ENCODE measurements at regions not wholly inside any gene's neighbourhood (a gene's known extent, or its start where the extent isn't known, plus 50 kb on each side); places are given as distances from the start of the nearest gene placed in this dataset.

DNA sequence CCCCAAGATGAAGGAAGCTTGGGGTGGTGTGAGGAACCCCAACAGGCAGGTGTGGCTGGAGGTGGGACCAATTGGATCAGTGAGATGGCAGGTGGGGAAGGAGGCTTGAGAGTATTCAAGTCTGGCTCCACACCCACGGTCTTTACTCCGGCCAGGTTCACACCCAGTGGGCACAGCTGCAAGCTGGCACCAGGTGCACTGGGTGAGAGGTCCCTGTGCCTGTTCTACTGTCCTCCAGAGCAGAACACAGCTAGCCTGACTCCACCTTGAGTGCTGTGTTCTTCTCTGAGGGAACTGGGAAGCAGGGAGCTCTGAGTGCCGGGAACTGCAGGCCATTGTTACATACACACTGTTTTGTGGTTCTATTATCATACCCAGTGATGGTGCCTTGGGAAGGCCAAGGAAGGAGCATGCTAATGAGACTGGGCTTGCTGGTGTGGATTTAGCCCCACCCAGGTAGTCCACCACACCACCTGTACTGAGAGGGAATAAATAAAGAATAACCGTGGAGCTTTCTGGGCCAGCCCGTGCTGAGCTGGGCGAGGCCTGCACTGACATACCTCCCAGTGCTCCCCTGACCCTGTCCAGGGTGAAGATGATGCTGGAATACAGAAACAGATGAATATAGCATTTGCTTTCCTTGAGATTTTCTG lies 93.4 kb downstream of the ABHD5 start:
- H3K4me2 ChIP-seq (ENCODE audit: low read length) = no peak overlapping the region
- no peaks in the 10 kb centered on the region for H3K36me3 ChIP-seq (ENCODE audit: insufficient read depth, low read length)
- no peaks in the 10 kb centered on the region for H4K20me1 ChIP-seq (ENCODE audit: insufficient read depth, low read length)
- H3F3A ChIP-seq (ENCODE audit: insufficient read depth, low read length) = no peaks in the 10 kb centered on the region
- no peaks in the 10 kb centered on the region for H3K79me2 ChIP-seq (ENCODE audit: insufficient read depth, low read length)
- H3K9ac ChIP-seq (ENCODE audit: low read length) = no peak overlapping the region
- no peaks in the 10 kb centered on the region for H3K27me3 ChIP-seq (ENCODE audit: insufficient read depth, low read length)
- H3K27ac ChIP-seq (ENCODE audit: low read depth, low read length, poor library complexity, severe bottlenecking) = no peak overlapping the region
- H3K4me1 ChIP-seq (ENCODE audit: insufficient read depth, low read length, severe bottlenecking) = no peaks in the 10 kb centered on the region
- no peaks in the 10 kb centered on the region for H3K9me2 ChIP-seq (ENCODE audit: low read depth, low read length)
- no peak overlapping the region for H3K4me3 ChIP-seq (ENCODE audit: low read depth, low read length, poor library complexity, severe bottlenecking)
- TF ChIP-seq, protein P1, sequence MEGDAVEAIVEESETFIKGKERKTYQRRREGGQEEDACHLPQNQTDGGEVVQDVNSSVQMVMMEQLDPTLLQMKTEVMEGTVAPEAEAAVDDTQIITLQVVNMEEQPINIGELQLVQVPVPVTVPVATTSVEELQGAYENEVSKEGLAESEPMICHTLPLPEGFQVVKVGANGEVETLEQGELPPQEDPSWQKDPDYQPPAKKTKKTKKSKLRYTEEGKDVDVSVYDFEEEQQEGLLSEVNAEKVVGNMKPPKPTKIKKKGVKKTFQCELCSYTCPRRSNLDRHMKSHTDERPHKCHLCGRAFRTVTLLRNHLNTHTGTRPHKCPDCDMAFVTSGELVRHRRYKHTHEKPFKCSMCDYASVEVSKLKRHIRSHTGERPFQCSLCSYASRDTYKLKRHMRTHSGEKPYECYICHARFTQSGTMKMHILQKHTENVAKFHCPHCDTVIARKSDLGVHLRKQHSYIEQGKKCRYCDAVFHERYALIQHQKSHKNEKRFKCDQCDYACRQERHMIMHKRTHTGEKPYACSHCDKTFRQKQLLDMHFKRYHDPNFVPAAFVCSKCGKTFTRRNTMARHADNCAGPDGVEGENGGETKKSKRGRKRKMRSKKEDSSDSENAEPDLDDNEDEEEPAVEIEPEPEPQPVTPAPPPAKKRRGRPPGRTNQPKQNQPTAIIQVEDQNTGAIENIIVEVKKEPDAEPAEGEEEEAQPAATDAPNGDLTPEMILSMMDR (IDR thresholded peaks at IDR 0.05; ENCODE audit: low read length) = no peak
- no peak for TF ChIP-seq EZH2 (IDR thresholded peaks at IDR 0.05; ENCODE audit: borderline replicate concordance, low read length)
- no peak overlapping the region for H2AFZ ChIP-seq (ENCODE audit: low read length)
- no peaks in the 10 kb centered on the region for H3K9me3 ChIP-seq (ENCODE audit: low read length)

GRCh38 chr3:43784640-43785011 lies 93.9 kb downstream of the ABHD5 start:
- no peaks in the 10 kb centered on the region for H3K27me3 ChIP-seq (ENCODE audit: insufficient read depth, low read length)
- H3K4me3 ChIP-seq (ENCODE audit: low read depth, low read length, poor library complexity, severe bottlenecking) = no peak overlapping the region
- H3K36me3 ChIP-seq (ENCODE audit: insufficient read depth, low read length) = no peaks in the 10 kb centered on the region
- H3K4me1 ChIP-seq (ENCODE audit: insufficient read depth, low read length, severe bottlenecking) = no peaks in the 10 kb centered on the region
- TF ChIP-seq, protein P1 (IDR thresholded peaks at IDR 0.05; ENCODE audit: low read length) = no peak
- TF ChIP-seq EZH2 (IDR thresholded peaks at IDR 0.05; ENCODE audit: borderline replicate concordance, low read length) = no peak
- no peaks in the 10 kb centered on the region for H3F3A ChIP-seq (ENCODE audit: insufficient read depth, low read length)
- H3K79me2 ChIP-seq (ENCODE audit: insufficient read depth, low read length) = no peaks in the 10 kb centered on the region
- no peaks in the 10 kb centered on the region for H3K9me3 ChIP-seq (ENCODE audit: low read length)
- no peak overlapping the region for H3K9ac ChIP-seq (ENCODE audit: low read length)
- H3K9me2 ChIP-seq (ENCODE audit: low read depth, low read length) = no peaks in the 10 kb centered on the region
- no peak overlapping the region for H3K4me2 ChIP-seq (ENCODE audit: low read length)
- no peaks in the 10 kb centered on the region for H4K20me1 ChIP-seq (ENCODE audit: insufficient read depth, low read length)
- no peak overlapping the region for H2AFZ ChIP-seq (ENCODE audit: low read length)
- H3K27ac ChIP-seq (ENCODE audit: low read depth, low read length, poor library complexity, severe bottlenecking) = no peak overlapping the region

- Histone ChIP-seq H3K4me3 (ENCODE audit: low read depth, low read length, poor library complexity, severe bottlenecking) (no peak overlapping the region), H3K4me1 (ENCODE audit: insufficient read depth, low read length, severe bottlenecking) (no peaks in the 10 kb centered on the region), H3K9me3 (ENCODE audit: low read length) (no peaks in the 10 kb centered on the region), H3K9ac (ENCODE audit: low read length) (no peak overlapping the region), H3K27me3 (ENCODE audit: insufficient read depth, low read length) (no peaks in the 10 kb centered on the region), H4K20me1 (ENCODE audit: insufficient read depth, low read length) (no peaks in the 10 kb centered on the region), H2AFZ (ENCODE audit: low read length) (no peak overlapping the region), H3K4me2 (ENCODE audit: low read length) (no peak overlapping the region), H3K36me3 (ENCODE audit: insufficient read depth, low read length) (no peaks in the 10 kb centered on the region), H3F3A (ENCODE audit: insufficient read depth, low read length) (no peaks in the 10 kb centered on the region), H3K79me2 (ENCODE audit: insufficient read depth, low read length) (no peaks in the 10 kb centered on the region), H3K27ac (ENCODE audit: low read depth, low read length, poor library complexity, severe bottlenecking) (no peak overlapping the region), H3K9me2 (ENCODE audit: low read depth, low read length) (no peaks in the 10 kb centered on the region)
- TF ChIP-seq EZH2 (IDR thresholded peaks at IDR 0.05; ENCODE audit: borderline replicate concordance, low read length) = no peak
- TF ChIP-seq, protein P1 (IDR thresholded peaks at IDR 0.05; ENCODE audit: low read length) = no peak
These were observed 94.8 kb downstream of the ABHD5 start for GRCh38 chr3:43785551-43785950.
